ENCODE measurements at regions not wholly inside any gene's neighbourhood (a gene's known extent, or its start where the extent isn't known, plus 50 kb on each side); places are given as distances from the start of the nearest gene placed in this dataset.
A peak's percentile ranks its signal among the peaks of the same experiment; 100 is the strongest.

- no peak for TF ChIP-seq ZNF24 (tag by site-specific recombination; IDR thresholded peaks at IDR 0.05)
- no peak for TF ChIP-seq ZIC2 (tag by site-specific recombination; IDR thresholded peaks at IDR 0.05)
- TF ChIP-seq ZNF76 (tag by site-specific recombination; IDR thresholded peaks at IDR 0.05; ENCODE audit: borderline replicate concordance, low read depth): 0 out of 2 replicates have a peak, but pooled peaks have one; percentile 37
- no peak for TF ChIP-seq ZNF223 (tag by site-specific recombination; IDR thresholded peaks at IDR 0.05)
- no peak for TF ChIP-seq ZNF341 (tag by site-specific recombination; IDR thresholded peaks at IDR 0.05; ENCODE audit: low read depth)
- TF ChIP-seq ZNF350 (tag by site-specific recombination; IDR thresholded peaks at IDR 0.05): no peak
- no peak for TF ChIP-seq ZNF2 (tag by site-specific recombination; IDR thresholded peaks at IDR 0.05)
- no peak for TF ChIP-seq ZBTB20 (tag by site-specific recombination; IDR thresholded peaks at IDR 0.05)
- TF ChIP-seq ZNF394 (tag by site-specific recombination; IDR thresholded peaks at IDR 0.05; ENCODE audit: borderline replicate concordance): no peak
- TF ChIP-seq ZNF837 (tag by site-specific recombination; IDR thresholded peaks at IDR 0.05): no peak
- no peak for TF ChIP-seq ZBTB49 (tag by site-specific recombination; IDR thresholded peaks at IDR 0.05; ENCODE audit: low read depth)
- TF ChIP-seq HOXD13 (CRISPR knock-in tag; IDR thresholded peaks at IDR 0.05; ENCODE audit: borderline replicate concordance): no peak
- TF ChIP-seq KLF9 (tag by site-specific recombination; IDR thresholded peaks at IDR 0.05; ENCODE audit: low read depth): no peak
- TF ChIP-seq ZNF571 (tag by site-specific recombination; IDR thresholded peaks at IDR 0.05): no peak
- TF ChIP-seq ZNF146 (tag by site-specific recombination; IDR thresholded peaks at IDR 0.05): no peak
- no peak for TF ChIP-seq ZNF37A (tag by site-specific recombination; IDR thresholded peaks at IDR 0.05)
- peak; percentile 37; the same call in 1 of the 2 replicates for TF ChIP-seq SP3 (tag by site-specific recombination; IDR thresholded peaks at IDR 0.05)
- TF ChIP-seq ZNF280D (tag by site-specific recombination; IDR thresholded peaks at IDR 0.05): no peak
- TF ChIP-seq ZNF362 (tag by site-specific recombination; IDR thresholded peaks at IDR 0.05): no peak
- 0 out of 2 replicates have a peak, but pooled peaks have one; percentile 48 for TF ChIP-seq PRDM10 (tag by site-specific recombination; IDR thresholded peaks at IDR 0.05)
- TF ChIP-seq ZNF335 (tag by site-specific recombination; conservative IDR thresholded peaks at IDR 0.05): peak; percentile 62
- TF ChIP-seq ZNF585B (tag by site-specific recombination; IDR thresholded peaks at IDR 0.05): no peak
- no peak for TF ChIP-seq ZNF202 (tag by site-specific recombination; IDR thresholded peaks at IDR 0.05; ENCODE audit: borderline replicate concordance)
- TF ChIP-seq SCRT1 (tag by site-specific recombination; IDR thresholded peaks at IDR 0.05; ENCODE audit: borderline replicate concordance): no peak
- TF ChIP-seq ZNF23 (tag by site-specific recombination; IDR thresholded peaks at IDR 0.05; ENCODE audit: borderline replicate concordance): no peak
- no peak for TF ChIP-seq ZNF548 (tag by site-specific recombination; IDR thresholded peaks at IDR 0.05)
- no peak for TF ChIP-seq ATF2 (tag by site-specific recombination; IDR thresholded peaks at IDR 0.05; ENCODE audit: low read depth)
- no peak for TF ChIP-seq ZSCAN5A (tag by site-specific recombination; IDR thresholded peaks at IDR 0.05)
- no peak for TF ChIP-seq ZNF610 (tag by site-specific recombination; IDR thresholded peaks at IDR 0.05; ENCODE audit: borderline replicate concordance)
Measured at GRCh38 chr17:17416007-17416399, 60.8 kb upstream of the MED9 start (continued).
